Neural crest cell (in vitro differentiated cells): ENCODE measurements at regions not wholly inside any gene's neighbourhood (a gene's known extent, or its start where the extent isn't known, plus 50 kb on each side); places are given as distances from the start of the nearest gene placed in this dataset.

Source experiments
- DNase-seq: peaks from one replicate; pipeline ENCODE4 v3.0.0; 2021; ENCODE audit warnings: low read depth, mixed read lengths, low spot score
- H3K27ac Mint-ChIP-seq: one replicate; pipeline ENCODE4 v1.8.0; 2021; ENCODE audit warnings: mild to moderate bottlenecking, mixed read lengths; ENCODE audit not compliant: unreplicated experiment
- H3K27me3 Mint-ChIP-seq: 2 replicates; pipeline ENCODE4 v1.8.0; 2021; ENCODE audit warnings: low read depth, mild to moderate bottlenecking, mixed read lengths
- H3K36me3 Mint-ChIP-seq: 2 replicates; pipeline ENCODE4 v1.8.0; 2021; ENCODE audit warnings: low read depth, mild to moderate bottlenecking, mixed read lengths
- H3K4me1 Mint-ChIP-seq: 2 replicates; pipeline ENCODE4 v1.8.0; 2021; ENCODE audit warnings: mixed read lengths
- H3K4me3 Mint-ChIP-seq: one replicate; pipeline ENCODE4 v1.8.0; 2021; ENCODE audit warnings: mild to moderate bottlenecking, mixed read lengths
- H3K9me3 Mint-ChIP-seq: 2 replicates; pipeline ENCODE4 v1.8.0; 2021; ENCODE audit warnings: mixed read lengths
- TF ChIP-seq, protein P1 (sequence below): fragments of 200-600 bp; sonication (generic); conservative IDR thresholded peaks from 2 replicates; pipeline ENCODE4 v1.5.0; 2021; ENCODE audit warnings: antibody characterized with exemption, mild to moderate bottlenecking

DNA sequence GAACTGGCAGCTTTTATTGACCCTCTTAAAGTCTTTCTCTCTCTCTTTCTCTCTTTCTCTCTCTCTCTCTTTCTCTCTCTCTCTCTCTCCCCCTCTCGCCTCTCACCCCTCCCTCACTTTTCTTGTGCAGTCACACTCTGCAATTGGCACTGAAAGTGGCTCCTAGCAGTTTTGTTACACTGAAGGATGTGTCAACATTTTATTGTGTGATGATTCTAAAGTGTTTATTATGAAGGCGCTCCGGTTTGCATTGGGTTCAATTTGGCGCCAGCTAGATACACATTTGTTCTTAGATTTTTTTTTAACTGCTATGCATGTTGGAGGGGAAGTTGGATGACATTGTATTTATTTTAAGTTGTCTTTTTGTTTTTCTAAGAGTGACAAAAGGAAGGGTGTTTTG, 64.0 kb upstream of the CHRM3 start:
- H3K9me3 Mint-ChIP-seq = no peaks in the 10 kb centered on the region
- TF ChIP-seq, protein P1, sequence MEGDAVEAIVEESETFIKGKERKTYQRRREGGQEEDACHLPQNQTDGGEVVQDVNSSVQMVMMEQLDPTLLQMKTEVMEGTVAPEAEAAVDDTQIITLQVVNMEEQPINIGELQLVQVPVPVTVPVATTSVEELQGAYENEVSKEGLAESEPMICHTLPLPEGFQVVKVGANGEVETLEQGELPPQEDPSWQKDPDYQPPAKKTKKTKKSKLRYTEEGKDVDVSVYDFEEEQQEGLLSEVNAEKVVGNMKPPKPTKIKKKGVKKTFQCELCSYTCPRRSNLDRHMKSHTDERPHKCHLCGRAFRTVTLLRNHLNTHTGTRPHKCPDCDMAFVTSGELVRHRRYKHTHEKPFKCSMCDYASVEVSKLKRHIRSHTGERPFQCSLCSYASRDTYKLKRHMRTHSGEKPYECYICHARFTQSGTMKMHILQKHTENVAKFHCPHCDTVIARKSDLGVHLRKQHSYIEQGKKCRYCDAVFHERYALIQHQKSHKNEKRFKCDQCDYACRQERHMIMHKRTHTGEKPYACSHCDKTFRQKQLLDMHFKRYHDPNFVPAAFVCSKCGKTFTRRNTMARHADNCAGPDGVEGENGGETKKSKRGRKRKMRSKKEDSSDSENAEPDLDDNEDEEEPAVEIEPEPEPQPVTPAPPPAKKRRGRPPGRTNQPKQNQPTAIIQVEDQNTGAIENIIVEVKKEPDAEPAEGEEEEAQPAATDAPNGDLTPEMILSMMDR = no peak
- no peak for DNase-seq

GRCh38 chr1:239321877-239322276, 64.5 kb upstream of the CHRM3 start:
- Mint-ChIP-seq H3K9me3 (no peaks in the 10 kb centered on the region), H3K27ac (no peak overlapping the region), H3K36me3 (no peaks in the 10 kb centered on the region), H3K27me3 (no peaks in the 10 kb centered on the region), H3K4me1 (no peaks in the 10 kb centered on the region), H3K4me3 (no peak overlapping the region)
- TF ChIP-seq, protein P1 = no peak
- no peak for DNase-seq

More for the DNA sequence above, 64.0 kb upstream of the CHRM3 start:
- no peak overlapping the region for H3K4me3 Mint-ChIP-seq
- no peaks in the 10 kb centered on the region for H3K4me1 Mint-ChIP-seq
- H3K27ac Mint-ChIP-seq = no peak overlapping the region
- no peaks in the 10 kb centered on the region for H3K36me3 Mint-ChIP-seq
- H3K27me3 Mint-ChIP-seq = no peaks in the 10 kb centered on the region

DNA sequence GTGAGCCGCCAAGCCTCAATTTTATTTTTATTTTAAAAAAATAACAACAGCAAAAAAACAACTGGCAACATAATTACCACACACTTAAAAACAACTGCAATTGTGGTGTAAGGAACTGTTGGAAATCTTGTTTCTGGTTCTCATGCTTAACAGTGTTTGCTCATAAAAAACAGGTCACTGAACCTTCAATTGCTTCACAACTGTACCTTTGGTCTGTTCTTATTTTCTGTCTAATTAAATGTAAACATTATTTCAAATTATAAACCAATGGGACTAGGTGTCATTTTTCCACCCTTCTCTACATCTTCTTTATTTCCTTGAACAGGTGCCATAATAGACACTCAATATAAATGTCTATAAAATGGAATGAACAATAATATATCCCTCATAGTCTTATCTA, 68.4 kb upstream of the CHRM3 start:
- Mint-ChIP-seq H3K36me3 (no peaks in the 10 kb centered on the region), H3K27ac (no peak overlapping the region), H3K4me1 (no peaks in the 10 kb centered on the region), H3K27me3 (no peaks in the 10 kb centered on the region), H3K4me3 (no peak overlapping the region), H3K9me3 (no peaks in the 10 kb centered on the region)
- DNase-seq = no peak
- TF ChIP-seq, protein P1 = no peak

DNA sequence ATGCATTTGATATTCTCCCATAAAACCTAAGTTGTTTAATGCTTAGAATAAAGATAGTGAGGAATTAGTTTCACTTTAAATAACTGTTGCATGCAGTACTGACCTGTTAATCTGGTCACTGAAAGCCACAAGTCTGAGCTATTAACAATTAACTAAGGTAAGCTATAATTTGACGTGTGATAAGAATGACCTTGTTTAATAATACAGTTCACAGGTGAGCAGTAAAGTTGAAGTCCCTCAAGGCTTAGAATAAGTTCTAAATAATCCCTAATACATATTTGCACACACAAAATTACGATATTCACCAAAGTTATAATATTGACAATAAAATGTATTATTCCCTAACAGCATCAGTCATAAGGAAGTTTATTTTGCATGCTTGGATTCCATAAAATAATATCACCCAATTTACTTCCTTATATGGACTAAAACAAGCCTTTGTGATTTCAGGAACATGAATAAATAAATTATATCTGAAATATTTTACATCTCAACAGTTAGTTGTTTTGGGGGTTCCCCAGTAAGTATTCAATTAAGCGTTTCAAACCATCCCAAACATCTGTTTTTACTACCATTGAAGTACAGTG, 70.6 kb upstream of the CHRM3 start:
- Mint-ChIP-seq H3K9me3 (peaks cover 4% of the 10 kb centered on the region), H3K27me3 (peaks cover 2% of the 10 kb centered on the region), H3K4me1 (no peaks in the 10 kb centered on the region), H3K27ac (no peak overlapping the region), H3K4me3 (no peak overlapping the region), H3K36me3 (no peaks in the 10 kb centered on the region)
- no peak for DNase-seq
- TF ChIP-seq, protein P1 = no peak

DNA sequence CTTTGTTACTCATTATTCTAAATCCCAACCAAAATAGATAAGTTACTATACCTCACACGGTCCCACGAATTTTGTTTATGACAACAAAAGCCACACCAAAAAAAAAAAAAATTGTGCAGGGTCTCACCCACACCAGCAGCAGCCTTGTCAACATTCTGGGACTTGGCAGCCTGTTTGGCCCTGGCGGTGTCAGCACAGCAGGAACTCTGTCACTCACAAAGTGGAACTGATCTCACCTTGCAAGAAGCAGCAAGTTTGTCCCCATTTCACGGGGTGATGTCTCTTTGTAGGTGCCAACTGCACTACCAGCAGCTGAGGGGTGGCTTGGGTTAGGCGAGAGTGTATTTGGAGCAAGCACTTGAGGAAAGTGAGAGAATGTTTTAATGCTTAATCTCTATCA, 75.0 kb upstream of the CHRM3 start:
- Mint-ChIP-seq H3K27me3 (peaks cover 2% of the 10 kb centered on the region), H3K4me1 (no peaks in the 10 kb centered on the region), H3K9me3 (peaks cover 4% of the 10 kb centered on the region), H3K36me3 (no peaks in the 10 kb centered on the region), H3K4me3 (no peak overlapping the region), H3K27ac (no peak overlapping the region)
- DNase-seq = no peak
- TF ChIP-seq, protein P1 = no peak
